Caki2 (cell line): ENCODE measurements at regions not wholly inside any gene's neighbourhood (a gene's known extent, or its start where the extent isn't known, plus 50 kb on each side); places are given as distances from the start of the nearest gene placed in this dataset.
"Not testable (repeated sequence)": the region's sequence is repeated elsewhere in the genome, so short reads cannot be mapped to it uniquely, and the experiment has no call there.

Experiments
- DNase-seq: peaks from one replicate; pipeline ENCODE4 v3.0.0-alpha.2; 2015; ENCODE audit warnings: low read depth
- in situ Hi-C: cut with HindIII; loops from 2 replicates; pipeline ENCODE4 v1.10.0; 2016; ENCODE audit warnings: low sequenced_read_pairs, low pct_unique_long_range_greater_than_20kb, mixed read lengths

GRCh38 chr11:134955281-134955680 is 543.2 kb upstream of the B3GAT1 start:
- in situ Hi-C loops, result no loop called here
- no peak for DNase-seq

GRCh38 chr11:134954456-134954855 is 542.4 kb upstream of the B3GAT1 start:
- DNase-seq, in situ Hi-C loops: not testable (repeated sequence)

DNA sequence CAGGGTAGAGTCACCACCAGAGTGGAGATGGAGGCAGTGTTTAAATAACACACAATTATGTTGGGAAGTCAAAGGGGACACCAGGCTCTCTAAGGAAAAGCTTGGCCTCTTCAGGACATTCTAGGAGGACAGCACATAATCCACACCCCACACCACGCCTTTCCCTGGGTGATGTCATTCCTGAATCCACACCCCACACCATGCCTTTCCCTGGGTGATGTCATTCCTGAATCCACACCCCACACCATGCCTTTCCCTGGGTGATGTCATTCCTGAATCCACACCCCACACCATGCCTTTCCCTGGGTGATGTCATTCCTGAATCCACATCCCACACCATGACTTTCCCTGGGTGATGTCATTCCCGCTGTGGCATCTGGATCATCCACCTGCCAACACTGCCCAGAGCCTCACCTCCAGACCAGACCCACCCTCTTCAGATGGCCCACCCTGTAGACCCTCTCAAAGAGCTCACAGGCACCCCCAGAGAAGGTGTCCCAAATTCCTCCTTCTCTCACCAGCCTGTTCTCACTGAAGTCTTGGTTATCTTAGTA is 541.5 kb upstream of the B3GAT1 start:
- DNase-seq, in situ Hi-C loops: not testable (repeated sequence)

DNA sequence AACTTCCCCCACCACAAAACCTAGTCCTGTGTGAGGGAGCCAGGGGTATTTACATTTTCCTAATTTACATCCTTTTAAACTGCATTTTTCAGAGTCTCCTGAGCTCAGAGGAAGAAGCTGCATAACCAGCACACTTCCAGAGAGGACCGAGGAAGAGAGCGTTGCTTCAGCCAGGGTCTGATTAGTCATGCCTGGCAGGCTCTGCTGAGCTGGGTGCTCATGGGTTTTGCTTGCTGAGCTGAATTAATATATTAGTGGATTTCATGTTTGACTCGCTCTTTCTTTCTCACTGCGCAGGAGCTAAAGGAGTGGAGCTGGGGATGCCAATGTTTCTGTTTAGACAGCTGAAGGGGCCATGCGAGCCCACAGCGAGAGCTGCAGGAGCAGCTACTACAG is 539.3 kb upstream of the B3GAT1 start:
- peak; percentile 4 for DNase-seq
- in situ Hi-C loops, result no loop called here

DNA sequence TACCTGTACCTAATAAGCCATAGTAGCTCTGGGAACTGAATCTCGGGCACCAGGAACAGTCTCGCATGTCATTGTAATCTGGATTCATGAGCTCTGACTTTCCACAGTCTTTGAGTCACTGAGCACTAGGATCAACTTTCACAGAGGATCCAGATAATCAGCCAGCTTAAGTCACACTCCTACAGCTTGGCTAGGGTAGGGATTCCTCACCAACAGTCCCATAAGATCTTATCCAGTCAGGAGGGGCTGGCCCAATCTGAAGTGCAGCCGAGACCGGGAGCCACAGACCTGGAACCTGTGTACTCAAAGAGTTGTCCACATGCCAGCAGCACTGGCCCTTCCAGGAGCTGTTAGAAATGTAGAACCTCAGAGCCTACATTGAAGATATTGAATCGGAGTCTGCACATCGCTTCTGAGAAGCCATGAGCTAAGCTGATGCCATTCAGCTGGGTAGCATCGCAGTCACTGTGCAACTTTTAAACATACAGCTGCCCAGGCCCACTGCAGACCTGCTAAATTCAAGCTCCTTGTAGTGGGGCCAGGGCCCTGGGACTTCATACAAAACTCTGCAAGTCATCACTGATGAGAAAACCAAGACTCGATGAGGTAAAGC is 538.8 kb upstream of the B3GAT1 start:
- in situ Hi-C loops, result no loop called here
- DNase-seq, result no peak

DNA sequence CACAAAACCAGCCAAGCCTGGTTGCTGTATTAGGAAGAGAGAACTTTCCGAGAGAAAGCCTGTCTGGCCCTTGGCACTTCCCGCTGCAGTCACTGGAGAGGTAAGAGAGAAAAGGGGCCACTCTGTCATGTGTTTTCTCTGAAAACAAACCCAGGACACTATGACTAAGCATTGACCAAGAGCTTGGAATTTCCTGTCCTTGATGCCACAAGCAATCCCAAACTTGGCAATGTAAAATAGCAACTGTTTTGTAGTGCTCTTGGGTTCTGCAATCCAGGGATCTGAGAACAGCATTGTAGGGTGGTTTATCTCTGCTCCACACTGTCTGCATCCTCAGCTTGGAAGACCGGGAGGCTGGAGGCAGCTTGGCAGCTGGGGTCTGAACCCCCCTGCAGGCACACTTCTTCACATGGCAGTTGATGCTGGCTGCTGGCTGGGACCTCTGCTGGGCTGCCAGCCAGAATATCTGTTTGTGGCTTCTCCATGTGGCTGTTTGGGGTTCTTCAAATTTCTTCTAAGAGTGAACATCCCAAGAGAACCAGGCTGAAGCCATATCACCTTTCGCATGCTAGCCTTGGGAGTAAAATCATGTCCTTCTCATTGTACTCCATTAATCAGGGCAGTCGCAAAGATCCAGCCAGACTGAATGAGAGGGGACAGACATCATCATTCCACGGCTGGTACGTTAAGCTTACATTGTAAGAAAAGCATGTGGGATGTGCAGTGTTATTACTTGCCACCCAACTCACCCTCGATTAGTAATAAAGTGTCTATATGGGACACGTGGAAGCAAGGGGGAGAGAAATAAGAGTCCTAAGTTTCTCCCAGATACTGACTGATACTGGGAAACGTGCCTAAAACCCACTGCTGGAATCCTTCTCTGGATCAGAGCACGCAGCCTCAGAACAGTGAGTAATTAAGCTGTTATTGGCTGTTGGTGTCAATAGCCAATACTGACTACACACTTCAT is 537.4 kb upstream of the B3GAT1 start:
- in situ Hi-C loops, result no loop called here
- DNase-seq, result peak; percentile 60

- in situ Hi-C loops, result no loop called here
- DNase-seq, result no peak
Observed at GRCh38 chr11:134947556-134947955, 535.5 kb upstream of the B3GAT1 start.

DNA sequence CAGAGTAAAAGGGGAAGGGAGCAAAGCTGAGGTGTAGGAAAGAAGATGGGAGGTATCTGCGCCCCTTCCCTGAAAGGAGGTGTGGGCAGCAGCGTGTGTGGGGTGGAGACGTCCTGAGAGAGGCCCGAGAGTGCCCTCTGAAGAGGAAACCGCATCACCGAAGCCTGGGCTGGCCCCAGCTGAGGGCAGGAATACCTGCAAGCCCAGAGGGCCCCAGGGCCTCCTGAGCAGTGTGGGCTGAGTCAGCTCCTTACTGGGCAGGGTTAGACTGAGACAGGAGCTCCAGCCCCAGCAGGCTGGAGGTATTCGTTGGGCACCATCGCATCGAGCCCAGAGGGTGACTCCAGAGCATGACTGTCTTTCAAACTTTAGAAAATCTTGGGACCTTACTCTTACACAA is 534.0 kb upstream of the B3GAT1 start:
- no peak for DNase-seq
- in situ Hi-C loops, result no loop called here

- in situ Hi-C loops, result no loop called here
- no peak for DNase-seq
Observed at GRCh38 chr11:134944986-134945385, 532.9 kb upstream of the B3GAT1 start.

DNA sequence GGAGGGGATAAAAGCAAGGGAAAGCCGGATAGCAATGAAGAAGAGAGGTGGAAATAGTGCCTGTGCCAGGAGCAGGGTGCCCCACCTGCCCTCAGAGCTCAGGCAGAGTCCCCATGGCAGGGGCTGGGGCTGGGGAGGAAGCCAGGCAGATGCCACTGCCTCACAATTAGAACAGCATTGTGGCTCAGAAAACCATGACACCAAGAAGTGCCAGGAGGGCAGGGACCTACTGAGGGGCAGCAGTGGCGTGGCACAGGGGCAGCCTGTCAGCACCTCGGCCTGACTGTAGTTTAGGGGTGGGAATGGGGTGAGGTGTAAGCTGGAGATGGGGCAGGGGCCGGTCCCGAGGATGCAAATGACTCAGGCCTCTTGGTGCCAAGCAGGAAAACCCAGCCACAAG is 532.1 kb upstream of the B3GAT1 start:
- in situ Hi-C loops, result no loop called here
- no peak for DNase-seq

DNA sequence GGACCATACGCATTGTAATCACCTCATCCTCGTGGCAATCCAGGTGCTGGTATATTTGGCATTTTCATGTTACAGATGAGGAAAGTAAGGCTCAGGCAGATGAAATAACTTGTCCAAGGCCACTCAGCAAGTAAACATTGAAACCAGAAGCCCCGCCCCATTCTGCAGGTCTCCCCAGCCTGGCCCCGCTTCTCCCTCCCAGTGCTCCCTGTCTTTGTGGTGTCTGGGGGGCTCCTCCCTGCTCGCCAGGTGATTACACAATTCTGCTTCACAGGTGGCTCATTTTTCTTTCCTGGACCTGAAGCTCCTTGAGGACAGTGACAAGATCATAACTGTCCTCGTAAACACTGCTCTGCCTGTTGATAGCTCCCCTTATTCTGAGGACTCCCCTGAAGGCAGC is 531.5 kb upstream of the B3GAT1 start:
- in situ Hi-C loops, result no loop called here
- DNase-seq, result no peak

GRCh38 chr11:134942681-134943080 is 530.6 kb upstream of the B3GAT1 start:
- no peak for DNase-seq
- in situ Hi-C loops, result no loop called here

DNA sequence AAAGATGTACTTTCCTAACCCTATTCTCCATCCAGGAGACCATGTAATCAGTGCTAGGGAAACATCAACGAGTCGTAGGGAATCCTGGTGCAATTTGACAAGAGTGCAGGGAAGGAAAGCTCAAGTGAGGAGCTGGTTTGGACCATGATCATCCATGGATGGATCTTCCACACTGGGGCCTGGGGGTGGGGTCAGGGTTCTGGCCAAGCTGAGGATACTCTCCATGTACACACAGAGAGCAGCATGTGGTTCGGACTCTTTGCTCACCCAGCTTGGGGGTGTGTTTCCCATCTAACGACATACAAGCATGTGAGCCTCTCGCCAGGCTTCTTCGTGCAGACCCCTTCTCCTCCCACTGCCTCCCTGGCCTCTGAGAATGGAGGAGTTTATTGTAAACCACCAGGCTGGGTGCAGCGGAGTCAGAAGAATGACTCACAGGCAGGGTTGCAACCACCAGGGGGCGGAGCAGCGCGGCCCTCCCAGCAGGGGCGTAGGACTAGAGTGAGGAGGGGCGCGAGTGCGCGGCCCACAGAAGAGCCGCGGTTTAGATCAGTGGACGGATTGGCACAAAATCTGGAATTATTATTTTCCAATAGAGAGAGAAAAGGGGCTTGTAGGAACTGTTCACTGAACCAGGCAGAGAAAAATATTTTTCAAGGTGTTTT is 530.0 kb upstream of the B3GAT1 start:
- DNase-seq, in situ Hi-C loops: not testable (repeated sequence)

DNA sequence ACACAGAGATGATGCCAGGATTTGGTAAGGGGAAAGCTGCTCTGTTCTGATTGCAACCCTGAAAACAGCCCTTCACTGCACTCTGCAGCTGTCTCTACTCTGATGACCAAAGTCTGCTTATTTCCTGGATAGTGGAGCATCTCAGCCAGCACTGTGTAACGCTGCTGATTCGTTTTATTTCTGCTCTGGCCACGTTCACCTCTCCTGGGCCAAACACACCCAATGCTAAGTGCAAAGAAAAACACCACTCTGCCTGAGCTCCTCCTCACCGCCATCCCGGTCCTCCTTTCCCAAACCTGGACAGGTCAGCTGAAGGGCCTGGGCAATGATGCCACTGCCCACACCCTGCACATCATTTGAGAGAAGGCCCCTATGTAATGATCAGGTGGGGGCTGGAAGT is 529.3 kb upstream of the B3GAT1 start:
- in situ Hi-C loops, result no loop called here
- no peak for DNase-seq

- in situ Hi-C loops, result no loop called here
- DNase-seq, result no peak
Observed at GRCh38 chr11:134940441-134941126, 528.5 kb upstream of the B3GAT1 start.

- no peak for DNase-seq
- in situ Hi-C loops, result no loop called here
Observed at GRCh38 chr11:134939905-134940304, 527.9 kb upstream of the B3GAT1 start.

DNA sequence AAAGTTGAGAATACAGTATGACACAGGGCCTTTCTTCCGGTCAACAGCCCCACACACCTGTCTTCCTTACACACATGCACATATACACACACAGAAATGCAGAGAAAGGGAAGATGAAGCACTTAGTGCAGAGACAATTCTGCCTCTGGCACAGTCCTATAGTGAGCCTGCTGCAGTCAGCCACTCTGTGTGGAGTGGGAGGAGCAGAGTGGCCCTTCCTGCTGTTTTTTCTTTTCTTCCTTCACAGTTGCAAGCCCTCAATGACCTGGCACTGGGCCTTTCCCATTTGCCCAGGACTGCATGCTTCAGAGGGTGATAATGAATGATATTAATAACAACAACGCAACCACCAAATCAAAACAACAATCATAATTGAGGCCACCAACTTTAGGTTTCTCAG is 527.0 kb upstream of the B3GAT1 start:
- no peak for DNase-seq
- in situ Hi-C loops, result no loop called here

- no peak for DNase-seq
- in situ Hi-C loops, result no loop called here
Observed at GRCh38 chr11:134938212-134938611, 526.2 kb upstream of the B3GAT1 start.
